ENCODE measurements at regions not wholly inside any gene's neighbourhood (a gene's known extent, or its start where the extent isn't known, plus 50 kb on each side); places are given as distances from the start of the nearest gene placed in this dataset.
"Not testable (repeated sequence)": the region's sequence is repeated elsewhere in the genome, so short reads cannot be mapped to it uniquely, and the experiment has no call there.

- H3F3A ChIP-seq (ENCODE audit: insufficient read depth, low read length), result no peaks in the 10 kb centered on the region
- H3K27ac ChIP-seq (ENCODE audit: low read length), result no peak overlapping the region
- no peaks in the 10 kb centered on the region for H3K79me2 ChIP-seq (ENCODE audit: low read length)
- H3K4me3 ChIP-seq (ENCODE audit: low read length), result no peak overlapping the region
- no peak overlapping the region for H3K4me2 ChIP-seq (ENCODE audit: low read depth, low read length)
- no peaks in the 10 kb centered on the region for H3K4me1 ChIP-seq (ENCODE audit: low read length)
- no peaks in the 10 kb centered on the region for H4K20me1 ChIP-seq (ENCODE audit: insufficient read depth, low read length)
- DNase-seq, result no peak
- TF ChIP-seq EZH2 (optimal IDR thresholded peaks at IDR 0.05; ENCODE audit: low read depth, low read length) (no peak), EZH2phosphoT487 (IDR thresholded peaks at IDR 0.05; ENCODE audit: low read length) (no peak), CTCF (IDR thresholded peaks at IDR 0.05; ENCODE audit: low read length) (no peak)
- H3K27me3 ChIP-seq (replicated peaks; ENCODE audit: insufficient read depth, low read length), result no peaks in the 10 kb centered on the region
- no peaks in the 10 kb centered on the region for H3K9me2 ChIP-seq (replicated peaks; ENCODE audit: insufficient read depth, low read length)
- H3K9ac ChIP-seq (ENCODE audit: low read length), result no peak overlapping the region
- no peaks in the 10 kb centered on the region for H3K36me3 ChIP-seq (replicated peaks; ENCODE audit: insufficient read depth, low read length)
- H3K9me3 ChIP-seq (replicated peaks; ENCODE audit: insufficient read depth, low read length), result no peaks in the 10 kb centered on the region
- no peak overlapping the region for H2AFZ ChIP-seq (ENCODE audit: low read length)
Observed at GRCh38 chr6:8166156-8166555, 63.8 kb upstream of the EEF1E1 start.

- H4K20me1 ChIP-seq (ENCODE audit: insufficient read depth, low read length); H3K9me2 ChIP-seq (replicated peaks; ENCODE audit: insufficient read depth, low read length); H3K9ac ChIP-seq (ENCODE audit: low read length); H3K4me3 ChIP-seq (ENCODE audit: low read length); H3K4me1 ChIP-seq (ENCODE audit: low read length); H3K36me3 ChIP-seq (replicated peaks; ENCODE audit: insufficient read depth, low read length); H2AFZ ChIP-seq (ENCODE audit: low read length); H3K4me2 ChIP-seq (ENCODE audit: low read depth, low read length); H3K27me3 ChIP-seq (replicated peaks; ENCODE audit: insufficient read depth, low read length); H3F3A ChIP-seq (ENCODE audit: insufficient read depth, low read length); H3K79me2 ChIP-seq (ENCODE audit: low read length); H3K9me3 ChIP-seq (replicated peaks; ENCODE audit: insufficient read depth, low read length); H3K27ac ChIP-seq (ENCODE audit: low read length); DNase-seq: not testable (repeated sequence)
Observed at GRCh38 chr6:8165008-8165407, 62.7 kb upstream of the EEF1E1 start.

- not testable (repeated sequence) for H4K20me1 ChIP-seq (ENCODE audit: insufficient read depth, low read length); H3K9me3 ChIP-seq (replicated peaks; ENCODE audit: insufficient read depth, low read length); H3K4me1 ChIP-seq (ENCODE audit: low read length); H3K36me3 ChIP-seq (replicated peaks; ENCODE audit: insufficient read depth, low read length); H3K27ac ChIP-seq (ENCODE audit: low read length); H3K27me3 ChIP-seq (replicated peaks; ENCODE audit: insufficient read depth, low read length); DNase-seq; H3F3A ChIP-seq (ENCODE audit: insufficient read depth, low read length); H3K79me2 ChIP-seq (ENCODE audit: low read length); H3K9ac ChIP-seq (ENCODE audit: low read length); H2AFZ ChIP-seq (ENCODE audit: low read length); H3K9me2 ChIP-seq (replicated peaks; ENCODE audit: insufficient read depth, low read length); H3K4me2 ChIP-seq (ENCODE audit: low read depth, low read length); H3K4me3 ChIP-seq (ENCODE audit: low read length)
Observed at GRCh38 chr6:8164281-8164680, 61.9 kb upstream of the EEF1E1 start.

- no peaks in the 10 kb centered on the region for H3K27me3 ChIP-seq (replicated peaks; ENCODE audit: insufficient read depth, low read length)
- no peaks in the 10 kb centered on the region for H3K4me1 ChIP-seq (ENCODE audit: low read length)
- H3K79me2 ChIP-seq (ENCODE audit: low read length), result no peaks in the 10 kb centered on the region
- no peak overlapping the region for H3K4me2 ChIP-seq (ENCODE audit: low read depth, low read length)
- no peak for TF ChIP-seq CTCF (IDR thresholded peaks at IDR 0.05; ENCODE audit: low read length)
- H3K36me3 ChIP-seq (replicated peaks; ENCODE audit: insufficient read depth, low read length), result no peaks in the 10 kb centered on the region
- no peak overlapping the region for H3K9ac ChIP-seq (ENCODE audit: low read length)
- no peak overlapping the region for H3K27ac ChIP-seq (ENCODE audit: low read length)
- H3F3A ChIP-seq (ENCODE audit: insufficient read depth, low read length), result no peaks in the 10 kb centered on the region
- no peak overlapping the region for H3K4me3 ChIP-seq (ENCODE audit: low read length)
- no peaks in the 10 kb centered on the region for H3K9me2 ChIP-seq (replicated peaks; ENCODE audit: insufficient read depth, low read length)
- H3K9me3 ChIP-seq (replicated peaks; ENCODE audit: insufficient read depth, low read length), result no peaks in the 10 kb centered on the region
- DNase-seq, result no peak
- no peak overlapping the region for H2AFZ ChIP-seq (ENCODE audit: low read length)
- no peaks in the 10 kb centered on the region for H4K20me1 ChIP-seq (ENCODE audit: insufficient read depth, low read length)
Observed at GRCh38 chr6:8159966-8160365, 57.6 kb upstream of the EEF1E1 start.
